GM12878 (cell line): ENCODE measurements at regions not wholly inside any gene's neighbourhood (a gene's known extent, or its start where the extent isn't known, plus 50 kb on each side); places are given as distances from the start of the nearest gene placed in this dataset.

Experiments used
- ATAC-seq: fragments of 200-7000 bp; cut with Tn5 transposase; 3 replicates; pipeline ENCODE4 v1.9.1; 2020; ENCODE audit warnings: mild to moderate bottlenecking, moderate library complexity
- BruUV-seq: library from RNA; stranded (reverse); fragments of 400-500 nt; replicated peaks from 2 replicates; lab custom pipeline; 2021; lab: Mats Ljungman, UMichigan
- CTCF ChIA-PET: fragments of 300-600 bp; sonication (Branson Sonifier 250); formaldehyde crosslinking; extraction: SDS; loops from one replicate; lab custom pipeline; 2021; ENCODE audit warnings: inconsistent platforms; lab: Yijun Ruan, JAX
- POLR2A ChIA-PET: fragments of 350-600 bp; formaldehyde crosslinking; extraction: SDS; loops from one replicate; lab custom pipeline; 2021; ENCODE audit warnings: inconsistent platforms; lab: Charles Lee
- RAD21 ChIA-PET: fragments of 300-600 bp; sonication (Branson Sonifier 250); formaldehyde crosslinking; loops from one replicate; lab custom pipeline; 2023; ENCODE audit warnings: antibody characterized with exemption; ENCODE audit not compliant: unreplicated experiment; lab: Charles Lee
- SMC1A ChIA-PET: fragments of 300-600 bp; sonication (Branson Sonifier 250); formaldehyde crosslinking; loops from one replicate; lab custom pipeline; 2023; ENCODE audit not compliant: unreplicated experiment, uncharacterized antibody; lab: Charles Lee
- DNase-seq: peaks from one replicate; pipeline ENCODE4 v3.0.0-alpha.2; 2011; ENCODE audit warnings: low read depth, low spot score
- FAIRE-seq: peaks from 3 replicates; lab custom pipeline; 2011; peaks lifted over from hg19 to GRCh38; lab: Jason Lieb, UNC
- H2AFZ ChIP-seq: 2 replicates; pipeline ENCODE4 v1.6.0; 2011; ENCODE audit warnings: low read depth, low read length, control low read depth; ENCODE audit not compliant: control insufficient read depth
- H3K27ac ChIP-seq: 2 replicates; pipeline ENCODE4 v1.5.1; 2011; ENCODE audit warnings: control low read depth; ENCODE audit not compliant: control insufficient read depth, insufficient read depth
- H3K27me3 ChIP-seq, 2 experiments: replicated peaks in 1 of 2; 2 replicates each; pipeline versions ENCODE4 v1.6.0 to v1.6.1; 2011; ENCODE audit warnings: low read length in 1 of 2; ENCODE audit not compliant: control insufficient read depth in 2 of 2, insufficient read depth in 2 of 2
- H3K36me3 ChIP-seq, 2 experiments: 2 replicates each; pipeline ENCODE4 v1.5.1; 2011; ENCODE audit warnings: low read length in 1 of 2; ENCODE audit not compliant: control insufficient read depth in 2 of 2, insufficient read depth in 2 of 2
- H3K4me1 ChIP-seq: 2 replicates; pipeline ENCODE4 v1.6.1; 2011; ENCODE audit warnings: mild to moderate bottlenecking, low read length, moderate library complexity, mixed read lengths; ENCODE audit not compliant: control insufficient read depth, insufficient read depth
- H3K4me2 ChIP-seq: 2 replicates; pipeline ENCODE4 v1.6.0; 2011; ENCODE audit warnings: control low read depth; ENCODE audit not compliant: control insufficient read depth, insufficient read depth
- H3K4me3 ChIP-seq: fragments of 200-600 bp; sonication (generic); 2 replicates; pipeline ENCODE4 v1.5.1; 2016
- H3K79me2 ChIP-seq: 2 replicates; pipeline ENCODE4 v1.6.0; 2011; ENCODE audit warnings: low read length; ENCODE audit not compliant: control insufficient read depth, insufficient read depth
- H3K9ac ChIP-seq: 2 replicates; pipeline ENCODE4 v1.8.0; 2011; ENCODE audit warnings: low read length, control low read depth, mixed read lengths; ENCODE audit not compliant: control insufficient read depth, insufficient read depth
- H3K9me3 ChIP-seq: replicated peaks from 3 replicates; pipeline ENCODE4 v1.5.1; 2011; ENCODE audit warnings: mild to moderate bottlenecking, low read length; ENCODE audit not compliant: control insufficient read depth, insufficient read depth
- H4K20me1 ChIP-seq: 2 replicates; pipeline ENCODE4 v1.6.0; 2011; ENCODE audit not compliant: control insufficient read depth, insufficient read depth
- ASH2L ChIP-seq: fragments of 300-600, 200-600 bp; sonication (generic); IDR thresholded peaks from 2 replicates; pipeline ENCODE4 v1.6.1; 2017; ENCODE audit warnings: low read depth, mild to moderate bottlenecking, borderline replicate concordance
- CTCF ChIP-seq, 3 experiments: IDR thresholded peaks in 2 of 3; conservative IDR thresholded peaks in 1 of 3; 2 replicates each; pipeline ENCODE4 v1.5.1; 2011; ENCODE audit warnings: low read depth in 3 of 3, low read length in 3 of 3, mild to moderate bottlenecking in 3 of 3, control low read depth in 2 of 3, moderate library complexity in 2 of 3, inconsistent platforms in 1 of 3, mixed read lengths in 1 of 3; ENCODE audit not compliant: control insufficient read depth in 2 of 3, insufficient read depth in 1 of 3; ENCODE audit errors: extremely low read depth in 1 of 3
- IKZF1 ChIP-seq: fragments of 450-650 bp; conservative IDR thresholded peaks from 2 replicates; pipeline ENCODE4 v1.6.1; 2017; ENCODE audit warnings: antibody characterized with exemption, mild to moderate bottlenecking
- JUNB ChIP-seq: IDR thresholded peaks from 2 replicates; pipeline ENCODE4 v1.6.1; 2016; ENCODE audit warnings: antibody characterized with exemption, mild to moderate bottlenecking
- NBN ChIP-seq: fragments of 450-650 bp; IDR thresholded peaks from 2 replicates; pipeline ENCODE4 v1.6.1; 2016
- RFX5 ChIP-seq: IDR thresholded peaks from 2 replicates; pipeline ENCODE4 v1.6.1; 2011; ENCODE audit warnings: low read depth, low read length, improper control_type of control experiment
- TCF7 ChIP-seq: IDR thresholded peaks from 2 replicates; pipeline ENCODE4 v1.6.1; 2014; ENCODE audit warnings: antibody characterized with exemption, borderline replicate concordance
- YY1 ChIP-seq: IDR thresholded peaks from 2 replicates; pipeline ENCODE4 v1.6.1; 2011; ENCODE audit warnings: low read depth, mild to moderate bottlenecking, low read length
- WGBS: methylation state at CpG from one replicate; pipeline ENCODE4 v1.1.6; 2016; ENCODE audit warnings: low lambda C conversion rate; ENCODE audit not compliant: insufficient replicate concordance, insufficient coverage; ENCODE audit errors: missing lambda C conversion rate; 5-methylcytosine and 5-hydroxymethylcytosine counted together
- in situ Hi-C: fragments of 300-500 bp; cut with MboI; formaldehyde crosslinking; loops from 9 replicates; pipeline ENCODE4 v1.14.3; 2018; ENCODE audit warnings: mixed read lengths
- intact Hi-C: fragments of 100-400 bp; cut with micrococcal nuclease; formaldehyde crosslinking; loops from one replicate; pipeline ENCODE4 v1.14.2; 2022; ENCODE audit not compliant: unreplicated experiment
- TF ChIP-seq, protein P1 (sequence below): fragments of 450-650 bp; IDR thresholded peaks from 2 replicates; pipeline ENCODE4 v1.6.1; 2018; ENCODE audit warnings: borderline replicate concordance, mild to moderate bottlenecking; ENCODE audit not compliant: partially characterized antibody
- TF ChIP-seq, protein P2 (sequence below): fragments of 450-650 bp; IDR thresholded peaks from 2 replicates; pipeline ENCODE4 v1.6.1; 2017; ENCODE audit warnings: antibody characterized with exemption, mild to moderate bottlenecking, moderate library complexity

GRCh38 chr6:153963352-153963751, 75.7 kb upstream of the OPRM1 start:
- Histone ChIP-seq H3K79me2 (no peaks in the 10 kb centered on the region), H2AFZ (no peak overlapping the region), H3K36me3 (no peaks in the 10 kb centered on the region), H3K4me3 (no peak overlapping the region), H3K4me2 (no peak overlapping the region), H3K27me3 (no peaks in the 10 kb centered on the region), H3K4me1 (no peaks in the 10 kb centered on the region), H3K9me3 (no peaks in the 10 kb centered on the region), H4K20me1 (no peaks in the 10 kb centered on the region), H3K27ac (no peak overlapping the region), H3K9ac (no peak overlapping the region)
- no peak for DNase-seq
- FAIRE-seq, result no peak
- in situ Hi-C loops (no loop called here), intact Hi-C loops (no loop called here)
- TF ChIP-seq TCF7 (no peak), CTCF (IDR thresholded peaks at IDR 0.05 in 2 of 3, conservative IDR thresholded peaks at IDR 0.05 in 1 of 3; ENCODE audit: control insufficient read depth in 2 of 3, extremely low read depth in 1 of 3, insufficient read depth in 1 of 3, low read depth in 3 of 3, low read length in 3 of 3) (peak in 1 of 3 experiments; percentile 32; a peak in 1 of 6 replicates)
- SMC1A ChIA-PET, result interaction anchor here (1.2 kb wide), 1 partner anchor 11 kb away, joined by 3 read pairs; no protein-coding TSS in a partner anchor
- RAD21 ChIA-PET, result interaction anchor here (1.5 kb wide), 1 partner anchor 313 kb away, joined by 3 read pairs; no protein-coding TSS in a partner anchor
- no peak for ATAC-seq
- POLR2A ChIA-PET, result interaction anchor here (0.6 kb wide), 1 partner anchor 198 kb away, joined by 3 read pairs; no protein-coding TSS in a partner anchor
- WGBS, result 24% methylated on average over 3 of the region's 3 CpGs
- CTCF ChIA-PET, result interaction anchor here (0.7 to 2.2 kb wide), 3 partner anchors 12 to 732 kb away, joined by 3 to 12 read pairs (median 3); no protein-coding TSS in a partner anchor
- no TSS peak for BruUV-seq

GRCh38 chr6:153962555-153962954, 76.5 kb upstream of the OPRM1 start:
- FAIRE-seq, result no peak
- H3K79me2 ChIP-seq, result no peaks in the 10 kb centered on the region
- TF ChIP-seq NBN (no peak), JUNB (no peak), RFX5 (no peak), IKZF1 (no peak), YY1 (no peak), ASH2L (no peak)
- TF ChIP-seq, protein P1, sequence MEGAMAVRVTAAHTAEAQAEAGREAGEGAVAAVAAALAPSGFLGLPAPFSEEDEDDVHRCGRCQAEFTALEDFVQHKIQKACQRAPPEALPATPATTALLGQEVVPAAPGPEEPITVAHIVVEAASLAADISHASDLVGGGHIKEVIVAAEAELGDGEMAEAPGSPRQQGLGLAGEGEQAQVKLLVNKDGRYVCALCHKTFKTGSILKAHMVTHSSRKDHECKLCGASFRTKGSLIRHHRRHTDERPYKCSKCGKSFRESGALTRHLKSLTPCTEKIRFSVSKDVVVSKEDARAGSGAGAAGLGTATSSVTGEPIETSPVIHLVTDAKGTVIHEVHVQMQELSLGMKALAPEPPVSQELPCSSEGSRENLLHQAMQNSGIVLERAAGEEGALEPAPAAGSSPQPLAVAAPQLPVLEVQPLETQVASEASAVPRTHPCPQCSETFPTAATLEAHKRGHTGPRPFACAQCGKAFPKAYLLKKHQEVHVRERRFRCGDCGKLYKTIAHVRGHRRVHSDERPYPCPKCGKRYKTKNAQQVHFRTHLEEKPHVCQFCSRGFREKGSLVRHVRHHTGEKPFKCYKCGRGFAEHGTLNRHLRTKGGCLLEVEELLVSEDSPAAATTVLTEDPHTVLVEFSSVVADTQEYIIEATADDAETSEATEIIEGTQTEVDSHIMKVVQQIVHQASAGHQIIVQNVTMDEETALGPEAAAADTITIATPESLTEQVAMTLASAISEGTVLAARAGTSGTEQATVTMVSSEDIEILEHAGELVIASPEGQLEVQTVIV, result no peak
- TF ChIP-seq, protein P2, sequence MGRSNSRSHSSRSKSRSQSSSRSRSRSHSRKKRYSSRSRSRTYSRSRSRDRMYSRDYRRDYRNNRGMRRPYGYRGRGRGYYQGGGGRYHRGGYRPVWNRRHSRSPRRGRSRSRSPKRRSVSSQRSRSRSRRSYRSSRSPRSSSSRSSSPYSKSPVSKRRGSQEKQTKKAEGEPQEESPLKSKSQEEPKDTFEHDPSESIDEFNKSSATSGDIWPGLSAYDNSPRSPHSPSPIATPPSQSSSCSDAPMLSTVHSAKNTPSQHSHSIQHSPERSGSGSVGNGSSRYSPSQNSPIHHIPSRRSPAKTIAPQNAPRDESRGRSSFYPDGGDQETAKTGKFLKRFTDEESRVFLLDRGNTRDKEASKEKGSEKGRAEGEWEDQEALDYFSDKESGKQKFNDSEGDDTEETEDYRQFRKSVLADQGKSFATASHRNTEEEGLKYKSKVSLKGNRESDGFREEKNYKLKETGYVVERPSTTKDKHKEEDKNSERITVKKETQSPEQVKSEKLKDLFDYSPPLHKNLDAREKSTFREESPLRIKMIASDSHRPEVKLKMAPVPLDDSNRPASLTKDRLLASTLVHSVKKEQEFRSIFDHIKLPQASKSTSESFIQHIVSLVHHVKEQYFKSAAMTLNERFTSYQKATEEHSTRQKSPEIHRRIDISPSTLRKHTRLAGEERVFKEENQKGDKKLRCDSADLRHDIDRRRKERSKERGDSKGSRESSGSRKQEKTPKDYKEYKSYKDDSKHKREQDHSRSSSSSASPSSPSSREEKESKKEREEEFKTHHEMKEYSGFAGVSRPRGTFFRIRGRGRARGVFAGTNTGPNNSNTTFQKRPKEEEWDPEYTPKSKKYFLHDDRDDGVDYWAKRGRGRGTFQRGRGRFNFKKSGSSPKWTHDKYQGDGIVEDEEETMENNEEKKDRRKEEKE, result no peak

More at GRCh38 chr6:153962555-153962954, 76.5 kb upstream of the OPRM1 start:
- ChIA-PET POLR2A (no interaction called here), SMC1A (interaction anchor here (1.2 kb wide), 1 partner anchor 10 kb away, joined by 3 read pairs; no protein-coding TSS in a partner anchor), RAD21 (no interaction called here), CTCF (interaction anchor here (0.7 to 2.5 kb wide), 3 partner anchors 12 to 731 kb away, joined by 3 to 9 read pairs (median 3); no protein-coding TSS in a partner anchor)
- H3K9me3 ChIP-seq, result no peaks in the 10 kb centered on the region
- in situ Hi-C loops, result no loop called here
- H3K4me2 ChIP-seq, result no peak overlapping the region
- ATAC-seq (no peak), DNase-seq (no peak)
- H2AFZ ChIP-seq, result no peak overlapping the region
- no peak overlapping the region for H3K27ac ChIP-seq
- no TSS peak for BruUV-seq
- H3K27me3 ChIP-seq, result no peaks in the 10 kb centered on the region
- H3K36me3 ChIP-seq, result no peaks in the 10 kb centered on the region
- 51% methylated on average over 2 of the region's 2 CpGs for WGBS
- intact Hi-C loops, result no loop called here
- no peaks in the 10 kb centered on the region for H4K20me1 ChIP-seq
- H3K4me3 ChIP-seq, result no peak overlapping the region
- H3K4me1 ChIP-seq, result peaks cover 3% of the 10 kb centered on the region; the same call in 1 of the 2 replicates
- H3K9ac ChIP-seq, result no peak overlapping the region
